SK-N-SH treated with all-trans-retinoic acid at 6 μM for 48 hours (cell line): ENCODE measurements at regions not wholly inside any gene's neighbourhood (a gene's known extent, or its start where the extent isn't known, plus 50 kb on each side); places are given as distances from the start of the nearest gene placed in this dataset.
A peak's percentile ranks its signal among the peaks of the same experiment; 100 is the strongest.

Experiments
- ATAC-seq: fragments of 200-7000 bp; cut with Tn5 transposase; 3 replicates; pipeline ENCODE4 v1.9.1; 2020; ENCODE audit warnings: mild to moderate bottlenecking, moderate library complexity
- ARNTL ChIP-seq: fragments of 450-650 bp; formaldehyde crosslinking; IDR thresholded peaks from 2 replicates; pipeline ENCODE4 v1.5.0; 2020; ENCODE audit warnings: low read depth, mild to moderate bottlenecking, moderate library complexity, borderline replicate concordance
- BACH2 ChIP-seq: fragments of 250-450 bp; sonication (Bioruptor Pico); IDR thresholded peaks from 2 replicates; pipeline ENCODE4 v1.9.0; 2021; ENCODE audit warnings: mild to moderate bottlenecking, borderline replicate concordance
- CSDC2 ChIP-seq: fragments of 250-450 bp; sonication (Bioruptor Pico); IDR thresholded peaks from 2 replicates; pipeline ENCODE4 v1.5.0; 2020; ENCODE audit warnings: mild to moderate bottlenecking, moderate library complexity
- ESRRG ChIP-seq: fragments of 250-450 bp; sonication (Bioruptor Pico); IDR thresholded peaks from 2 replicates; pipeline ENCODE4 v1.6.1; 2021; ENCODE audit warnings: mild to moderate bottlenecking
- GLIS3 ChIP-seq: fragments of 250-450 bp; sonication (Bioruptor Pico); IDR thresholded peaks from 2 replicates; pipeline ENCODE4 v1.5.0; 2020; ENCODE audit warnings: mild to moderate bottlenecking, moderate library complexity
- ISL1 ChIP-seq: fragments of 250-450 bp; sonication (Bioruptor Pico); IDR thresholded peaks from 2 replicates; pipeline ENCODE4 v2.1.2; 2022; ENCODE audit warnings: mild to moderate bottlenecking, moderate library complexity
- OSR1 ChIP-seq: fragments of 250-450 bp; sonication (Bioruptor Pico); IDR thresholded peaks from 2 replicates; pipeline ENCODE4 v1.8.0; 2022; ENCODE audit warnings: moderate library complexity, mild to moderate bottlenecking, inconsistent platforms
- PATZ1 ChIP-seq: fragments of 250-450 bp; sonication (Bioruptor Pico); IDR thresholded peaks from 2 replicates; pipeline ENCODE4 v1.8.0; 2020; ENCODE audit warnings: mild to moderate bottlenecking, moderate library complexity, borderline replicate concordance
- POU6F1 ChIP-seq: fragments of 250-450 bp; sonication (Bioruptor Pico); IDR thresholded peaks from 2 replicates; pipeline ENCODE4 v1.8.0; 2021; ENCODE audit warnings: low read depth, mild to moderate bottlenecking, moderate library complexity, borderline replicate concordance
- PPARA ChIP-seq: fragments of 250-450 bp; sonication (Bioruptor Pico); IDR thresholded peaks from 2 replicates; pipeline ENCODE4 v1.5.0; 2020; ENCODE audit warnings: mild to moderate bottlenecking, borderline replicate concordance
- RARB ChIP-seq: fragments of 250-450 bp; sonication (Bioruptor Pico); IDR thresholded peaks from 2 replicates; pipeline ENCODE4 v1.8.0; 2021; ENCODE audit warnings: mild to moderate bottlenecking, moderate library complexity
- SNAI2 ChIP-seq: fragments of 250-450 bp; sonication (Bioruptor Pico); IDR thresholded peaks from 2 replicates; pipeline ENCODE4 v1.5.0; 2020; ENCODE audit warnings: mild to moderate bottlenecking, moderate library complexity
- TCF4 ChIP-seq: fragments of 250-450 bp; sonication (Bioruptor Pico); IDR thresholded peaks from 2 replicates; pipeline ENCODE4 v1.8.0; 2021; ENCODE audit warnings: mild to moderate bottlenecking, moderate library complexity, borderline replicate concordance
- TOX ChIP-seq: fragments of 250-450 bp; sonication (Bioruptor Pico); IDR thresholded peaks from 2 replicates; pipeline ENCODE4 v1.8.0; 2021; ENCODE audit warnings: mild to moderate bottlenecking, moderate library complexity, borderline replicate concordance
- ZC3H10 ChIP-seq: fragments of 250-450 bp; sonication (Bioruptor Pico); IDR thresholded peaks from 2 replicates; pipeline ENCODE4 v1.5.1; 2021; ENCODE audit warnings: mild to moderate bottlenecking, moderate library complexity
- ZFP3 ChIP-seq: fragments of 250-450 bp; sonication (Bioruptor Pico); IDR thresholded peaks from 2 replicates; pipeline ENCODE4 v1.5.0; 2020; ENCODE audit warnings: mild to moderate bottlenecking, moderate library complexity
- ZFP30 ChIP-seq: fragments of 450-650 bp; formaldehyde crosslinking; IDR thresholded peaks from 2 replicates; pipeline ENCODE4 v1.5.0; 2022; ENCODE audit warnings: mild to moderate bottlenecking, moderate library complexity
- ZNF565 ChIP-seq: fragments of 450-650 bp; formaldehyde crosslinking; conservative IDR thresholded peaks from 2 replicates; pipeline ENCODE4 v1.5.0; 2020; ENCODE audit warnings: low read depth, mild to moderate bottlenecking, moderate library complexity
- ZNF70 ChIP-seq: fragments of 450-650 bp; formaldehyde crosslinking; IDR thresholded peaks from 2 replicates; pipeline ENCODE4 v1.5.0; 2020; ENCODE audit warnings: mild to moderate bottlenecking, moderate library complexity
- ZNF8 ChIP-seq: fragments of 450-650 bp; formaldehyde crosslinking; IDR thresholded peaks from 2 replicates; pipeline ENCODE4 v1.5.0; 2020; ENCODE audit warnings: mild to moderate bottlenecking, moderate library complexity
- TF ChIP-seq, protein P1 (sequence below): fragments of 250-450 bp; sonication (Bioruptor Pico); IDR thresholded peaks from 2 replicates; pipeline ENCODE4 v1.5.0; 2020; ENCODE audit warnings: mild to moderate bottlenecking, moderate library complexity
- TF ChIP-seq, protein P2 (sequence below): fragments of 250-450 bp; sonication (Bioruptor Pico); IDR thresholded peaks from 2 replicates; pipeline ENCODE4 v1.5.1; 2021; ENCODE audit warnings: mild to moderate bottlenecking, moderate library complexity
- TF ChIP-seq, protein P3 (sequence below): fragments of 250-450 bp; sonication (Bioruptor Pico); IDR thresholded peaks from 2 replicates; pipeline ENCODE4 v1.5.1; 2020; ENCODE audit warnings: low read depth, mild to moderate bottlenecking, moderate library complexity

GRCh38 chr4:43296946-43297528 lies 404.5 kb downstream of the GRXCR1 start:
- no peak for ATAC-seq
- TF ChIP-seq SNAI2, result no peak
- TF ChIP-seq, protein P1, sequence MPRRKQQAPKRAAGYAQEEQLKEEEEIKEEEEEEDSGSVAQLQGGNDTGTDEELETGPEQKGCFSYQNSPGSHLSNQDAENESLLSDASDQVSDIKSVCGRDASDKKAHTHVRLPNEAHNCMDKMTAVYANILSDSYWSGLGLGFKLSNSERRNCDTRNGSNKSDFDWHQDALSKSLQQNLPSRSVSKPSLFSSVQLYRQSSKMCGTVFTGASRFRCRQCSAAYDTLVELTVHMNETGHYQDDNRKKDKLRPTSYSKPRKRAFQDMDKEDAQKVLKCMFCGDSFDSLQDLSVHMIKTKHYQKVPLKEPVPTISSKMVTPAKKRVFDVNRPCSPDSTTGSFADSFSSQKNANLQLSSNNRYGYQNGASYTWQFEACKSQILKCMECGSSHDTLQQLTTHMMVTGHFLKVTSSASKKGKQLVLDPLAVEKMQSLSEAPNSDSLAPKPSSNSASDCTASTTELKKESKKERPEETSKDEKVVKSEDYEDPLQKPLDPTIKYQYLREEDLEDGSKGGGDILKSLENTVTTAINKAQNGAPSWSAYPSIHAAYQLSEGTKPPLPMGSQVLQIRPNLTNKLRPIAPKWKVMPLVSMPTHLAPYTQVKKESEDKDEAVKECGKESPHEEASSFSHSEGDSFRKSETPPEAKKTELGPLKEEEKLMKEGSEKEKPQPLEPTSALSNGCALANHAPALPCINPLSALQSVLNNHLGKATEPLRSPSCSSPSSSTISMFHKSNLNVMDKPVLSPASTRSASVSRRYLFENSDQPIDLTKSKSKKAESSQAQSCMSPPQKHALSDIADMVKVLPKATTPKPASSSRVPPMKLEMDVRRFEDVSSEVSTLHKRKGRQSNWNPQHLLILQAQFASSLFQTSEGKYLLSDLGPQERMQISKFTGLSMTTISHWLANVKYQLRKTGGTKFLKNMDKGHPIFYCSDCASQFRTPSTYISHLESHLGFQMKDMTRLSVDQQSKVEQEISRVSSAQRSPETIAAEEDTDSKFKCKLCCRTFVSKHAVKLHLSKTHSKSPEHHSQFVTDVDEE (CRISPR knock-in tag), result no peak
- no peak for TF ChIP-seq ZNF565
- TF ChIP-seq ZC3H10 (CRISPR knock-in tag), result no peak
- TF ChIP-seq TCF4 (CRISPR knock-in tag), result no peak
- TF ChIP-seq, protein P2, sequence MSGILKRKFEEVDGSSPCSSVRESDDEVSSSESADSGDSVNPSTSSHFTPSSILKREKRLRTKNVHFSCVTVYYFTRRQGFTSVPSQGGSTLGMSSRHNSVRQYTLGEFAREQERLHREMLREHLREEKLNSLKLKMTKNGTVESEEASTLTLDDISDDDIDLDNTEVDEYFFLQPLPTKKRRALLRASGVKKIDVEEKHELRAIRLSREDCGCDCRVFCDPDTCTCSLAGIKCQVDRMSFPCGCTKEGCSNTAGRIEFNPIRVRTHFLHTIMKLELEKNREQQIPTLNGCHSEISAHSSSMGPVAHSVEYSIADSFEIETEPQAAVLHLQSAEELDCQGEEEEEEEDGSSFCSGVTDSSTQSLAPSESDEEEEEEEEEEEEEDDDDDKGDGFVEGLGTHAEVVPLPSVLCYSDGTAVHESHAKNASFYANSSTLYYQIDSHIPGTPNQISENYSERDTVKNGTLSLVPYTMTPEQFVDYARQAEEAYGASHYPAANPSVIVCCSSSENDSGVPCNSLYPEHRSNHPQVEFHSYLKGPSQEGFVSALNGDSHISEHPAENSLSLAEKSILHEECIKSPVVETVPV (CRISPR knock-in tag), result no peak

DNA sequence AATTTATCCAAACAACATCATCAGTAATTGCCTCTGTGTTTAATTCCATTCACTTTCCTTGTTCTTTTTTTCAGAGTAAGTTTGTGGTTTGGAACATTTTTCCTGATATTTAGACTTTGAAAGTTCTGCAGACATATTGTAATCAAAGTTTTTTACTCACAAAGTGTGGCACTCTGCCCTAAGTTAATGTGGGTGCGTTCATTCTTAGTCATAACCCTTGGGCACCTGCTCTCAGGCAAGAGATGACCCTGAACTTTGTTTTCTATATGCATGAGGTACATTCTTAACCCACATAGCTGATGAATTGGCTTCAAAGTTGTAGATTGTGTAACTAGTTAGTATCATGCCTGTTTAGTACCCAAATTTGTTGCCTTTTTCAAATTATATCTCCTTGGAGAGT lies 424.3 kb downstream of the GRXCR1 start:
- ATAC-seq, result no peak
- TF ChIP-seq POU6F1 (no peak), ARNTL (no peak), PPARA (CRISPR knock-in tag) (no peak), BACH2 (no peak), ESRRG (CRISPR knock-in tag) (no peak), ZFP30 (CRISPR knock-in tag) (no peak), ZC3H10 (CRISPR knock-in tag) (no peak), ZNF8 (no peak), ZNF70 (CRISPR knock-in tag) (no peak), SNAI2 (no peak), ZNF565 (no peak), CSDC2 (CRISPR knock-in tag) (no peak), GLIS3 (CRISPR knock-in tag) (no peak)
- TF ChIP-seq, protein P2 (CRISPR knock-in tag), result no peak
- TF ChIP-seq, protein P3, sequence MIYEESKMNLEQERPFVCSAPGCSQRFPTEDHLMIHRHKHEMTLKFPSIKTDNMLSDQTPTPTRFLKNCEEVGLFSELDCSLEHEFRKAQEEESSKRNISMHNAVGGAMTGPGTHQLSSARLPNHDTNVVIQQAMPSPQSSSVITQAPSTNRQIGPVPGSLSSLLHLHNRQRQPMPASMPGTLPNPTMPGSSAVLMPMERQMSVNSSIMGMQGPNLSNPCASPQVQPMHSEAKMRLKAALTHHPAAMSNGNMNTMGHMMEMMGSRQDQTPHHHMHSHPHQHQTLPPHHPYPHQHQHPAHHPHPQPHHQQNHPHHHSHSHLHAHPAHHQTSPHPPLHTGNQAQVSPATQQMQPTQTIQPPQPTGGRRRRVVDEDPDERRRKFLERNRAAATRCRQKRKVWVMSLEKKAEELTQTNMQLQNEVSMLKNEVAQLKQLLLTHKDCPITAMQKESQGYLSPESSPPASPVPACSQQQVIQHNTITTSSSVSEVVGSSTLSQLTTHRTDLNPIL, result no peak

GRCh38 chr4:43325220-43325967 lies 432.9 kb downstream of the GRXCR1 start:
- ATAC-seq, result peak; percentile 59
- TF ChIP-seq SNAI2 (no peak), CSDC2 (CRISPR knock-in tag) (no peak), ZNF70 (CRISPR knock-in tag) (no peak), ESRRG (CRISPR knock-in tag) (no peak), ZC3H10 (CRISPR knock-in tag) (no peak), ZFP3 (CRISPR knock-in tag) (no peak), ZFP30 (CRISPR knock-in tag) (no peak), ARNTL (no peak), BACH2 (no peak), PATZ1 (CRISPR knock-in tag) (no peak), PPARA (CRISPR knock-in tag) (no peak), RARB (CRISPR knock-in tag) (no peak), POU6F1 (no peak), ZNF8 (no peak), ISL1 (CRISPR knock-in tag) (no peak), OSR1 (CRISPR knock-in tag) (no peak), TOX (CRISPR knock-in tag) (no peak)
- TF ChIP-seq, protein P2 (CRISPR knock-in tag), result no peak
